Fibroblast of the aortic adventitia (primary cell): ENCODE measurements at regions not wholly inside any gene's neighbourhood (a gene's known extent, or its start where the extent isn't known, plus 50 kb on each side); places are given as distances from the start of the nearest gene placed in this dataset.

Experiments used
- DNase-seq: peaks from one replicate; pipeline ENCODE4 v3.0.0-alpha.2; 2010; ENCODE audit warnings: low read depth
- H3K4me3 ChIP-seq: 2 replicates; pipeline ENCODE4 v1.5.1; 2011; ENCODE audit warnings: low read depth, mild to moderate bottlenecking, control low read depth, low read length, moderate library complexity
- CTCF ChIP-seq: IDR thresholded peaks from 2 replicates; pipeline ENCODE4 v1.5.1; 2011; ENCODE audit warnings: mild to moderate bottlenecking, low read length, control low read depth, inconsistent platforms; ENCODE audit not compliant: insufficient read depth

DNA sequence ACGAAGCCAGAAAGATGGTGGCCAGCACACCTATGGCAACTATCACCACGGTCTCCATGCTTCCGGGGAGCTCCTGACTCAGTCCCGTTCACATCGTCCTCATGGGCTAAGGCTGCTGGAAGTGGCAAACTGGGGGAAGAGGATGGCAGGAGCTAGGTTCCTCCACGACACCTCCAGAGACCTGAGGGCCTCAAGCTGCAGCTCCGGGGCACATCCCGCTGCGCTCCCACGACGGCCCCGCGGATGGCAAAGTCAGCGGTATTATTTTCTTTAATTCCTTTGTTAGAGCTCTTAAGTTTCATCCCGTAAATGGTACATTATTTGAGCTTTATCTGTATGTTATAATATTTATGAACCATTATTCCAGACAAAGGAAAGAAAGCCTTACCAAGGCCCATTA lies 190.5 kb downstream of the DACT1 start:
- DNase-seq, result no peak
- no peak for TF ChIP-seq CTCF
- no peak overlapping the region for H3K4me3 ChIP-seq

GRCh38 chr14:58829594-58829993 lies 191.8 kb downstream of the DACT1 start:
- TF ChIP-seq CTCF, result no peak
- no peak for DNase-seq
- H3K4me3 ChIP-seq, result no peak overlapping the region

DNA sequence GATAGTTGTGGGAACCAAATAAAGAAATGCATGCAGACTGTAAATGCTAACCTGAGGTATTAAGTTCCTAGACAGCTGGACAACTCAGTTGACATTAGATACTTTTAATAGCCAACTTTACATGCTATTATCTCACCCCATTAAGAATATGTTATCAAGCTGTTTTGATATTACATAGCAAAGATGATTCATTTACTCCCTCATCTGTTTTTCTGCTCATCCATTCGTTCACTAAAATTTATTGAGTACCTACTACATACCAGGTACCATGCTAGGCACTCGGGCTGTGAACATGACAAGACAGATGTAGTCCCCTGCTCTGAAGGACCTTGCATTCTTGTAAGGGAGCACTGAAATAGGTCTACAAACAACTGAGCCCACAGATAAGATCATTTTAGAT lies 192.4 kb downstream of the DACT1 start:
- no peak for TF ChIP-seq CTCF
- DNase-seq, result no peak

GRCh38 chr14:58832095-58832521 lies 194.3 kb downstream of the DACT1 start:
- H3K4me3 ChIP-seq, result no peak overlapping the region
- no peak for TF ChIP-seq CTCF
- DNase-seq, result peak; percentile 4

More for the DNA sequence above, 192.4 kb downstream of the DACT1 start:
- no peak overlapping the region for H3K4me3 ChIP-seq

DNA sequence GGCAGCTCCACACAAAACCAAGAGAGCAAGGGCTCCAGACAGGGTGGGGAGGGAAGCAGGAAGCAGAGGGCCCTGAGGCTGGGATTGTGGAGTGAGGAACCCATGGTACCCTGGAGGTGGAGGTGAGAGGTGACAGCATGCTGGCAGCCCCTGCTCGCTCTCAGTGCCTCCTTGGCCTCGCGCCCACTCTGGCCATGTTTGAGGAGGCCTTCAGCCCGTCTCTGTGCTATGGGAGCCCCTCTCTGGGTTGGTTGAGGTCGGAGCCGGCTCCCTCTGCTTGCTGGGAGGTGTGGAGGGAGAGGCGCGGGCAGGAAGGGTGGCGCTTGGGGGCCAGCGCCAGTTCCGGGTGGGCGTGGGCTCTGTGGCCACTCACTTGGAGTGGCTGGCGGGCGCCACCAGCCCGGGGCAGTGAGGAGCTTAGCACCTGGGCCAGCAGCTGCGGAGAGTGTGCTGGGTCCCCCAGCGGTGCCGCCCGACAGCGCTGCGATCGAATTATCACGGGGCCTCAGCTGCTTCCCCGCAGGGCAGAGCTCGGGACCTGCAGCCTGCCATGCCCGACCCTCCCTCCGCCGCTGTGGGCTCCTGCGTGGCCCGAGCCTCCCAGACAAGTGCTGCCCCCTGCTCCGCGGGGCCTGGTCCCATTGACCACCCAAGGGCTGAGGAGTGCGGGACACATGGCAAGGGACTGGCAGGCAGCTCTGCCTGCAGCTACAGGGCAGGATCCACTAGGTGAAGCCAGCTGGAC lies 196.0 kb downstream of the DACT1 start:
- H3K4me3 ChIP-seq, result no peak overlapping the region
- no peak for DNase-seq
- no peak for TF ChIP-seq CTCF

DNA sequence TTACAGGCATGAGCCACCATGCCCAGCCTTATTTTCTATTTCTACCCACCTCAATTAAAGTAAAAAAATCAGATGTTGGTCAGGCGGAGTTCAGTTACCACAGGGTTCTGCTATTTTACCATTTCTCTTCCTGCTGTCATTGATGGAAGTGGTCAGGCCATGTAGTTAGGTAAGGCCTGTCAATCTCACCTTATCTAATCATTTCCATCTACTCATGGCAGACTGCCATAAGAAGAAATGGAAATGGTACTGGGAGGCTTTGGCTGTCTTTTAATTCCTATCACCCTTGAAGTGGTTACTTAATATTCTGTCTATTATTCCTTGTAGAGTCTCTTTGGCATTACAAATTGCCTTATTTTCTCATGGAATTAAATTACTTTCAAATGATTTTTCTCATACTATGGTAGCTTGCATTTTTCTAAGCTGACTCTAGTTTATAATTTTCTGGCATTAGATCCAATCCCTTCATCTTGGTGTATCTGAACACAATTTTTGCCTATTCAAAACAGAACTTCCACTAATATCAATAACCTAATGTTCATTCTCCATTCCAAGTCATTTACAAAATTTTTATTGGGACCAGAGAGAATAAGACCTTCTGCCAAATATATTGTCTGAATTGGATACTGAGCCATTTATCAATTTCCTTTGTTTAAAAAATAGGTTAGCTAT lies 198.7 kb downstream of the DACT1 start:
- TF ChIP-seq CTCF, result no peak
- no peak for DNase-seq
- H3K4me3 ChIP-seq, result no peak overlapping the region
